Tibial artery (tissue), 4 donors: ENCODE measurements at regions not wholly inside any gene's neighbourhood (a gene's known extent, or its start where the extent isn't known, plus 50 kb on each side); places are given as distances from the start of the nearest gene placed in this dataset.

Experiments
- DNase-seq, 2 donors: peaks; one replicate each; pipeline ENCODE4 v3.0.0-alpha.2; 2019
- H3K27ac ChIP-seq, 2 donors: fragments of 200-600 bp; sonication (generic) in 1 of 2; 1 replicate in 1 of 2; 2 replicates in 1 of 2; pipeline ENCODE4 v1.5.1; 2018 to 2019; ENCODE audit warnings: mild to moderate bottlenecking in 1 of 2
- H3K27me3 ChIP-seq, 2 donors: fragments of 200-600 bp; sonication (generic) in 1 of 2; one replicate each; pipeline versions ENCODE4 v1.5.1 to v1.6.0; 2016 to 2019
- H3K36me3 ChIP-seq, 3 donors: fragments of 200-600 bp; sonication (generic) in 2 of 3; one replicate each; pipeline ENCODE4 v1.5.1; 2016 to 2019; ENCODE audit warnings: mild to moderate bottlenecking in 2 of 3
- H3K4me1 ChIP-seq, 4 donors: fragments of 200-600 bp; sonication (generic) in 2 of 4; 1 replicate in 3 of 4; 2 replicates in 1 of 4; pipeline ENCODE4 v1.5.1; 2016 to 2019
- H3K4me3 ChIP-seq, 2 donors: fragments of 200-600 bp; sonication (generic) in 1 of 2; 1 replicate in 1 of 2; 2 replicates in 1 of 2; pipeline ENCODE4 v1.5.1; 2018 to 2019; ENCODE audit warnings: mild to moderate bottlenecking in 2 of 2
- H3K9me3 ChIP-seq, 3 donors: fragments of 200-600 bp; sonication (generic) in 1 of 3; one replicate each; pipeline ENCODE4 v1.5.1; 2016 to 2019
- CTCF ChIP-seq, 2 experiments: fragments of 200-600 bp in 1 of 2; fragments of 450-650 bp in 1 of 2; IDR thresholded peaks; one replicate each; pipeline ENCODE4 v1.5.1; 2017 to 2019; ENCODE audit warnings: antibody characterized with exemption in 2 of 2, mild to moderate bottlenecking in 1 of 2, moderate library complexity in 1 of 2
- intact Hi-C: fragments of 100-400 bp; cut with DNase I; formaldehyde crosslinking; loops from one replicate; pipeline ENCODE4 v1.15.0; 2023; ENCODE audit warnings: low total_unique reads

GRCh38 chr6:77979204-77979603 is 326.4 kb downstream of the MEI4 start:
- Histone ChIP-seq H3K9me3 (peaks cover 0 to 13% (median 7%) of the 10 kb centered on the region in 3 donors), H3K27me3 (no peaks in the 10 kb centered on the region), H3K4me1 (no peaks in the 10 kb centered on the region), H3K4me3 (no peak overlapping the region), H3K27ac (no peak overlapping the region), H3K36me3 (no peaks in the 10 kb centered on the region)
- intact Hi-C loops = no loop called here
- no peak for DNase-seq
- TF ChIP-seq CTCF (IDR thresholded peaks at IDR 0.05) = no peak

GRCh38 chr6:77986380-77987034 is 333.7 kb downstream of the MEI4 start:
- no peak for DNase-seq
- no peaks in the 10 kb centered on the region for H3K36me3 ChIP-seq
- no peak for TF ChIP-seq CTCF (IDR thresholded peaks at IDR 0.05)
- no peak overlapping the region for H3K4me3 ChIP-seq
- H3K4me1 ChIP-seq = no peaks in the 10 kb centered on the region
- intact Hi-C loops = no loop called here
- no peaks in the 10 kb centered on the region for H3K27me3 ChIP-seq
- H3K27ac ChIP-seq = no peak overlapping the region
- peaks cover 0 to 9% (median 0%) of the 10 kb centered on the region in 3 donors for H3K9me3 ChIP-seq

GRCh38 chr6:77987035-77987384 is 334.2 kb downstream of the MEI4 start:
- no peak for TF ChIP-seq CTCF (IDR thresholded peaks at IDR 0.05)
- H3K9me3 ChIP-seq = peaks cover 0 to 9% (median 0%) of the 10 kb centered on the region in 3 donors
- no peaks in the 10 kb centered on the region for H3K27me3 ChIP-seq
- no peak overlapping the region for H3K27ac ChIP-seq
- intact Hi-C loops = no loop called here
- no peaks in the 10 kb centered on the region for H3K36me3 ChIP-seq
- no peak for DNase-seq
- H3K4me1 ChIP-seq = no peaks in the 10 kb centered on the region
- H3K4me3 ChIP-seq = no peak overlapping the region

DNA sequence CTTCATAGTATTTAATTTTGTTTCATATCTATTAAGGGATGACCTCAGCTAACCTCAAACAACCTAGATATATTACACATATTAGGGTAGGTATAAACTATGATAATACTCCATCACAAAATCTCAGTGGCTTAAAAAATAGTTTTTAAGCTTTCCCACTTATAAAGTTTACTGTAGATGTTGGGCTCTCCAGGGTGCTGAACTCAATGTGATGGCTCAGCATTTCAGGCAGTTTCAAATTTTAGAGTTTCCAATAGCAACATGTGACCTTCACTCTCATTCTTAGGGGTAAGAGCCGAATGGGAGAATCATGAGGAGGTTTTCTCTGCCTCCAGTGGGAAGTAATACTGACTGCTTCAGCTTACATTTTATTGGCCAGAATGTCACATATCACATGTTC is 357.3 kb downstream of the MEI4 start:
- H3K36me3 ChIP-seq = no peaks in the 10 kb centered on the region
- no peaks in the 10 kb centered on the region for H3K27me3 ChIP-seq
- no peak for DNase-seq
- TF ChIP-seq CTCF (IDR thresholded peaks at IDR 0.05) = no peak
- H3K27ac ChIP-seq = no peak overlapping the region
- intact Hi-C loops = no loop called here
- no peak overlapping the region for H3K4me3 ChIP-seq
- peaks cover 0 to 4% (median 0%) of the 10 kb centered on the region in 3 donors for H3K9me3 ChIP-seq
- no peaks in the 10 kb centered on the region for H3K4me1 ChIP-seq

GRCh38 chr6:78020586-78020985 is 367.7 kb downstream of the MEI4 start:
- intact Hi-C loops = no loop called here
- H3K4me3 ChIP-seq = no peak overlapping the region
- H3K4me1 ChIP-seq = no peaks in the 10 kb centered on the region
- H3K27ac ChIP-seq = no peak overlapping the region
- DNase-seq = no peak
- TF ChIP-seq CTCF (IDR thresholded peaks at IDR 0.05) = no peak
- no peaks in the 10 kb centered on the region for H3K9me3 ChIP-seq
- no peaks in the 10 kb centered on the region for H3K27me3 ChIP-seq
- no peaks in the 10 kb centered on the region for H3K36me3 ChIP-seq

- TF ChIP-seq CTCF (IDR thresholded peaks at IDR 0.05) = no peak
- Histone ChIP-seq H3K4me1 (no peaks in the 10 kb centered on the region), H3K27me3 (no peaks in the 10 kb centered on the region), H3K27ac (no peak overlapping the region), H3K9me3 (no peaks in the 10 kb centered on the region), H3K4me3 (no peak overlapping the region), H3K36me3 (no peaks in the 10 kb centered on the region)
- DNase-seq = no peak
- intact Hi-C loops = no loop called here
Observed at GRCh38 chr6:78025502-78025901, 372.7 kb downstream of the MEI4 start.
